Right cardiac atrium (tissue), 5 donors: ENCODE measurements at regions not wholly inside any gene's neighbourhood (a gene's known extent, or its start where the extent isn't known, plus 50 kb on each side); places are given as distances from the start of the nearest gene placed in this dataset.
"Not testable (repeated sequence)": the region's sequence is repeated elsewhere in the genome, so short reads cannot be mapped to it uniquely, and the experiment has no call there.

Experiments used
- ATAC-seq, 2 donors: fragments of 200-7000 bp; cut with Tn5 transposase; one replicate each; pipeline versions ENCODE4 v1.8.0 to v1.9.1; 2020; ENCODE audit warnings: moderate library complexity in 2 of 2, mild to moderate bottlenecking in 1 of 2
- DNase-seq, 3 donors: peaks; one replicate each; pipeline ENCODE4 v3.0.0-alpha.2; 2020
- H3K27ac ChIP-seq: one replicate; pipeline ENCODE4 v1.5.1; 2013; ENCODE audit warnings: mild to moderate bottlenecking, low read length, control low read depth, moderate library complexity
- H3K27me3 ChIP-seq: one replicate; pipeline ENCODE4 v1.6.1; 2013; ENCODE audit not compliant: control insufficient read depth, insufficient read depth
- H3K4me1 ChIP-seq: one replicate; pipeline ENCODE4 v1.6.1; 2013; ENCODE audit warnings: low read length; ENCODE audit not compliant: control insufficient read depth, insufficient read depth
- H3K4me3 ChIP-seq: one replicate; pipeline ENCODE4 v1.5.1; 2013; ENCODE audit warnings: low read length, control low read depth
- H3K9me3 ChIP-seq: one replicate; pipeline ENCODE4 v1.6.1; 2013; ENCODE audit warnings: low read length; ENCODE audit not compliant: control insufficient read depth
- WGBS: extraction: QIAGEN DNeasy Blood & Tissue Kit; methylation state at CpG from one replicate; pipeline ENCODE4 v1.1.7; 2013; 5-methylcytosine and 5-hydroxymethylcytosine counted together
- intact Hi-C, 4 donors: fragments of 100-400 bp; cut with DNase I; formaldehyde crosslinking; loops; one replicate each; pipeline versions ENCODE4 v1.11.0 to v1.14.0; 2022 to 2023
- donor health status: healthy with polysubstance abuse.
- donor health status: DM: no; HTN: yes; CAD: no.
- donor health status: DM: no; HTN: no; CAD: no.
- donor health status: DM: no; HTN: yes; CAD: no; lungs with severe emphysema.
- donor health status: DM: yes; HTN: yes; CAD: no.

GRCh38 chr1:47524272-47524671, 86.4 kb downstream of the FOXD2 start:
- Histone ChIP-seq H3K4me1 (peaks cover 5% of the 10 kb centered on the region), H3K9me3 (no peaks in the 10 kb centered on the region), H3K27ac (no peak overlapping the region), H3K27me3 (no peaks in the 10 kb centered on the region), H3K4me3 (no peak overlapping the region)
- intact Hi-C loops = no loop called here
- no peak for DNase-seq
- 59% methylated on average over 7 of the region's 7 CpGs for WGBS
- no peak for ATAC-seq

DNA sequence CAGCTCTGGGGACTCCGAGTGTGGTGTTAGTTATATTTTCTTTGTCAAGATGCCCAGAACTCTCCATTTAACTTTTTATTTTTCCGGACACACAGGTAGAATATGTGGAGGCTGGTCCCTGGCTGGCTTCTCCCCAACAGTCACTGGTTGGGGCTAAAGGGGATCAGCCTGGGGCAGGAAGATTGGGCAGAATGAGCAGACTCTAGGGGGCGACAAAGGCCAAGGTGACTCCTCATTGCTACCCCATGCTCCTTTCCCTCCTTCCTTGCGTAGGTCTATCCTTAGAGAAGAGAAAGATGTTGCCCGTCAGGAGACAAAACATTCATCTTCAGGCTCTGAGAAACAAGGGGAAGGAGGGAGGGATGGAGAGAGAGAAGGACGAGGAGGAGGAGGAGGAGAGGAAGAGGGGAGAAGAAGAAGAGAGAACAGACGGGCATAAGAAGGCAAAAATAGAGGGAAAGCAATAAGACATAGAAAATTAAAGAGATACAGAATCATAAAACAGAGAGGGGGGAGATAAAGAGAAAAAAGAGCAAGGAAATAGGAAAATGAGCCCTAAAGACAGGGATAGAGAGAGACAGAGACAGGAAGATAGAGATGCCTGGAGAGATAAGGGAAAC, 89.9 kb downstream of the FOXD2 start:
- Histone ChIP-seq H3K9me3 (no peaks in the 10 kb centered on the region), H3K27ac (no peak overlapping the region), H3K4me1 (no peaks in the 10 kb centered on the region), H3K4me3 (no peak overlapping the region), H3K27me3 (no peaks in the 10 kb centered on the region)
- intact Hi-C loops = no loop called here
- WGBS = 47% methylated on average over 7 of the region's 7 CpGs
- no peak for DNase-seq
- no peak for ATAC-seq

GRCh38 chr1:47529520-47530098, 91.8 kb downstream of the FOXD2 start:
- intact Hi-C loops = loop anchor here in 1 of 4 donors (10.0 kb wide), 1 partner anchor 175 kb away; no protein-coding TSS in a partner anchor
- no peak for ATAC-seq
- H3K4me3 ChIP-seq = no peak overlapping the region

DNA sequence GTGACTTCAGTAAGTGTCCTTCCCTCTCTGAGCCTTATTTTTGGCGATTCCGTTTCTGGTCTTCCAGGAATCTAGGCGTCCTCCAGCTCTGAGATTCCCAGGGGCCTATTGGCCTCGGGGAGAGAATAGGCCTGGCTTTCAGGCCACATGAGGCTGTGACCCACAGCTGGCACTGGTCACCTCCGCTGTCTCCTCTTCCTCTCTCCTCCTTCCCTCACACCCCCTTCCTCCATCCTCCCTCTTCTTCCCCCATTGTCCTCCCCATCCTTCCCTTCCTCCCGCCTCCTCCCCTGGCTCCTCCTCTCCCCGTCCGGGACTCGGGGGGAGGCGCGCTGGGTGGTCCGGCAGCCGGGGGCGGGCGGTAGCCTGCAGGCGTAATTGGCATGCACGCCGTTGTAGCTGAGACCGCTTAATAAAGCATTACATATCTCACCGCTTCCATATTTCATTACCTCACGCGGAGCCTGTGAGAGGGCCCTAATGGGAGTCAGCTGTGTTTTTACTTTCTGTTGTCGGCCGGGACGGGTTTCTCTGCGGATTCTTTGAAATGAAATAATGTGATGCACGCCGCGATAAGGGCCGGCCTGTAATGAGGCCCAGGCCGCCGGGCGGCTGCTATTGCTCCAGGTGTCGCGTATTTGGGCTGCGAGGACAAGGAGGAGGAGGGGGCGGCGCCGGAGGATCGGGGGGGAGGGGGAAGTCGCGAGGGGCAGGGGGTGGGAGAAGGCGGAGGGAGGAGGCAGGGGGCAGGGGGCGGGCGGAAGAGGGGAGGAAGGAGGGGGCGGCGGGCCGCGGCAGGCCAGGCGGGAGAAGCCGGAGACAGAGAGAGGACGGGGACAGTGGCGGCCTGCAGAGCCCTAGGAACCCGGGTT, 95.3 kb downstream of the FOXD2 start:
- intact Hi-C loops = loop anchor here in 1 of 4 donors (10.0 kb wide), 1 partner anchor 172 kb away; no protein-coding TSS in a partner anchor

More at GRCh38 chr1:47529520-47530098, 91.8 kb downstream of the FOXD2 start:
- Histone ChIP-seq H3K9me3 (no peaks in the 10 kb centered on the region), H3K27ac (no peak overlapping the region), H3K27me3 (no peaks in the 10 kb centered on the region), H3K4me1 (peaks cover 2% of the 10 kb centered on the region)
- no peak for DNase-seq
- WGBS = 48% methylated on average over 1 of the region's 1 CpG

GRCh38 chr1:47533793-47534328, 96.0 kb downstream of the FOXD2 start:
- Histone ChIP-seq H3K9me3 (no peaks in the 10 kb centered on the region), H3K27ac (no peak overlapping the region), H3K4me3 (peak overlapping the region; percentile 50), H3K27me3 (no peaks in the 10 kb centered on the region), H3K4me1 (peaks cover 2% of the 10 kb centered on the region)
- DNase-seq (no peak), ATAC-seq (peak; percentile 7 to 24)
- intact Hi-C loops = loop anchor here in 1 of 4 donors (10.0 kb wide), 1 partner anchor 171 kb away; no protein-coding TSS in a partner anchor
- 23% methylated on average over 12 of the region's 12 CpGs for WGBS

More for the DNA sequence above, 95.3 kb downstream of the FOXD2 start:
- DNase-seq (peak; percentile 65 to 85 (median 84)), ATAC-seq (peak; percentile 78 to 80)
- H3K9me3 ChIP-seq = no peaks in the 10 kb centered on the region
- H3K4me1 ChIP-seq = peaks cover 2% of the 10 kb centered on the region
- no peaks in the 10 kb centered on the region for H3K27me3 ChIP-seq
- no peak overlapping the region for H3K27ac ChIP-seq
- 3% methylated on average over 53 of the region's 54 CpGs for whole genome bisulfite sequencing
- H3K4me3 ChIP-seq = peak overlapping the region; percentile 50

DNA sequence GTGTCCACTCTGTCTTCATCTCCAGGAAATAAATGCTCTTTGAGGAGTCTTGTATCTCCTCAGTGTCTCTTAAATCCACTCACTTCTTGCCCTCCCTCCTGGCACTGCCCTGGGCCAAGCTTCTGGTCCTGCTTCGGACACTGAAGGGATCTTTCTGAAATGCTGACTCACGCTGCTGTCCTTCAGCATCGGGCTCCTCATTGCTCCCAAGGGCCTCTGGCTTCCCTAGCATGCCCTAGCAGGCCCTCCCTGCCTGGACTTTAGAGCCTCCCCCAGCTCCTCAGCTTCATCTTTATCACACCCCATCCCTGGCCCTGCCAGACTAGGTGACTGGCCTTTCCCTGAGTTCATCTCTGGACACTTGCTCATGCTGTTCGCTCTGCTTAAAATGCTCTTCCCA, 96.6 kb downstream of the FOXD2 start:
- Histone ChIP-seq H3K27ac (no peak overlapping the region), H3K4me3 (no peak overlapping the region), H3K9me3 (no peaks in the 10 kb centered on the region), H3K27me3 (no peaks in the 10 kb centered on the region), H3K4me1 (peaks cover 2% of the 10 kb centered on the region)
- WGBS = 62% methylated on average over 4 of the region's 4 CpGs
- ATAC-seq = peak in 1 of 2 donors; percentile 34
- DNase-seq = peak in 1 of 3 donors; percentile 32
- intact Hi-C loops = loop anchor here in 1 of 4 donors (10.0 kb wide), 1 partner anchor 170 kb away; no protein-coding TSS in a partner anchor

GRCh38 chr1:47536646-47537118, 98.8 kb downstream of the FOXD2 start:
- Histone ChIP-seq H3K4me1 (peaks cover 2% of the 10 kb centered on the region), H3K27ac (no peak overlapping the region), H3K4me3 (no peak overlapping the region), H3K9me3 (no peaks in the 10 kb centered on the region), H3K27me3 (no peaks in the 10 kb centered on the region)
- no peak for DNase-seq
- 37% methylated on average over 9 of the region's 9 CpGs for WGBS
- intact Hi-C loops = loop anchor here in 1 of 4 donors (10.0 kb wide), 1 partner anchor 168 kb away; no protein-coding TSS in a partner anchor
- ATAC-seq = no peak

- no peak overlapping the region for H3K4me3 ChIP-seq
- H3K27ac ChIP-seq = no peak overlapping the region
- H3K4me1 ChIP-seq = peaks cover 2% of the 10 kb centered on the region
- no peaks in the 10 kb centered on the region for H3K9me3 ChIP-seq
- no peak for DNase-seq
- no peak for ATAC-seq
- 80% methylated on average over 5 of the region's 5 CpGs for WGBS
- intact Hi-C loops = loop anchor here in 1 of 4 donors (10.0 kb wide), 1 partner anchor 168 kb away; no protein-coding TSS in a partner anchor
- no peaks in the 10 kb centered on the region for H3K27me3 ChIP-seq
Measured at GRCh38 chr1:47537268-47537667, 99.4 kb downstream of the FOXD2 start.

GRCh38 chr1:47537966-47538365, 100.1 kb downstream of the FOXD2 start:
- Histone ChIP-seq H3K4me1 (peaks cover 2% of the 10 kb centered on the region), H3K4me3 (no peak overlapping the region), H3K27me3 (no peaks in the 10 kb centered on the region), H3K9me3 (no peaks in the 10 kb centered on the region), H3K27ac (no peak overlapping the region)
- no peak for DNase-seq
- intact Hi-C loops = loop anchor here in 1 of 4 donors (10.0 kb wide), 1 partner anchor 167 kb away; no protein-coding TSS in a partner anchor
- no peak for ATAC-seq
- WGBS = 77% methylated on average over 3 of the region's 3 CpGs

DNA sequence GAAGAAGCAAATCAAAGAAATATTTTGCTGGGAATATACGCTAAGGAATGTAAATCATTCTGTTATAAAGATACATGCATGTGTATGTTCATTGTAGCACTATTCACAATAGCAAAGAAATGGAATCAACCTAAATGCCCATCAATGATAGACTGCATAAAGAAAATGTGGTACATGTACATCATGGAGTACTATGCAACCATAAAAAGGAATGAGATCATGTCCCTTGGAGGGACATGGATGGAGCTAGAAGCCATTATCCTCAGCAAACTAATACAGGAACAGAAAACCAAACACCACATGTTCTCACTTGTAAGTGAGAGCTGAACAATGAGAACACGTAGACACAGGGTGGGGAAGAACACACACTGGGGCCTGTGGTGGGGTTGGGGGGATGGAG, 100.7 kb downstream of the FOXD2 start:
- H3K9me3 ChIP-seq, DNase-seq, H3K27me3 ChIP-seq, H3K27ac ChIP-seq, H3K4me1 ChIP-seq, ATAC-seq, H3K4me3 ChIP-seq: not testable (repeated sequence)
- intact Hi-C loops = loop anchor here in 1 of 4 donors (10.0 kb wide), 1 partner anchor 166 kb away; no protein-coding TSS in a partner anchor
- WGBS = 88% methylated on average over 2 of the region's 2 CpGs
